Activated T-helper 1 cell treated with anti-CD3 and anti-CD28 coated beads, Interleukin-2, amount 50 U/mL, for 16 hours (primary cell): ENCODE measurements at regions not wholly inside any gene's neighbourhood (a gene's known extent, or its start where the extent isn't known, plus 50 kb on each side); places are given as distances from the start of the nearest gene placed in this dataset.
A peak's percentile ranks its signal among the peaks of the same experiment; 100 is the strongest.
"Not testable (repeated sequence)": the region's sequence is repeated elsewhere in the genome, so short reads cannot be mapped to it uniquely, and the experiment has no call there.

Source experiments
- DNase-seq, 2 donors: peaks; one replicate each; pipeline ENCODE4 v3.0.0-alpha.2; 2020; ENCODE audit warnings: low read depth in 1 of 2, low spot score in 1 of 2

- no peak for DNase-seq
Observed at GRCh38 chr9:1839909-1840308, 175.2 kb upstream of the SMARCA2 start.

- no peak for DNase-seq
Observed at GRCh38 chr9:1845425-1845824, 169.7 kb upstream of the SMARCA2 start.

- DNase-seq: no peak
Observed at GRCh38 chr9:1855726-1856125, 159.4 kb upstream of the SMARCA2 start.

GRCh38 chr9:1857808-1858207, 157.3 kb upstream of the SMARCA2 start:
- DNase-seq: no peak

- peak in 1 of 2 donors; percentile 6 for DNase-seq
Observed at GRCh38 chr9:1869843-1870242, 145.3 kb upstream of the SMARCA2 start.

- no peak for DNase-seq
Observed at GRCh38 chr9:1870915-1871314, 144.2 kb upstream of the SMARCA2 start.

GRCh38 chr9:1871626-1872419, 143.3 kb upstream of the SMARCA2 start:
- no peak for DNase-seq

GRCh38 chr9:1875251-1875851, 139.8 kb upstream of the SMARCA2 start:
- no peak for DNase-seq

- DNase-seq: peak in 1 of 2 donors; percentile 39
Observed at GRCh38 chr9:1875921-1876448, 139.2 kb upstream of the SMARCA2 start.

GRCh38 chr9:1876891-1877496, 138.2 kb upstream of the SMARCA2 start:
- no peak for DNase-seq

GRCh38 chr9:1877951-1878350, 137.2 kb upstream of the SMARCA2 start:
- no peak for DNase-seq

GRCh38 chr9:1878811-1879210, 136.3 kb upstream of the SMARCA2 start:
- no peak for DNase-seq

- no peak for DNase-seq
Observed at GRCh38 chr9:1879501-1879900, 135.6 kb upstream of the SMARCA2 start.

- no peak for DNase-seq
Observed at GRCh38 chr9:1880038-1880565, 135.0 kb upstream of the SMARCA2 start.

- DNase-seq: no peak
Observed at GRCh38 chr9:1881708-1882295, 133.3 kb upstream of the SMARCA2 start.

GRCh38 chr9:1882711-1883403, 132.3 kb upstream of the SMARCA2 start:
- no peak for DNase-seq

- no peak for DNase-seq
Observed at GRCh38 chr9:1890201-1890600, 124.9 kb upstream of the SMARCA2 start.

GRCh38 chr9:1890816-1891215, 124.3 kb upstream of the SMARCA2 start:
- no peak for DNase-seq

- DNase-seq: not testable (repeated sequence)
Observed at GRCh38 chr9:1903080-1903704, 112.0 kb upstream of the SMARCA2 start.

- no peak for DNase-seq
Observed at GRCh38 chr9:1907465-1907864, 107.7 kb upstream of the SMARCA2 start.
